Naive thymus-derived CD4-positive, alpha-beta T cell (primary cell): ENCODE measurements at regions not wholly inside any gene's neighbourhood (a gene's known extent, or its start where the extent isn't known, plus 50 kb on each side); places are given as distances from the start of the nearest gene placed in this dataset.

Source experiments
- ATAC-seq: fragments of 150-1000 bp; cut with Tn5 transposase; 2 replicates; pipeline ENCODE4 v1.10.0; 2021; ENCODE audit warnings: mild to moderate bottlenecking, moderate library complexity
- CTCF ChIA-PET: fragments of 350-600 bp; sonication (Branson Sonifier 250); formaldehyde crosslinking; loops from one replicate; lab custom pipeline; 2021; ENCODE audit warnings: antibody characterized with exemption; lab: Charles Lee
- POLR2A ChIA-PET: fragments of 350-600 bp; sonication (Branson Sonifier 250); formaldehyde crosslinking; loops from one replicate; lab custom pipeline; 2021; ENCODE audit warnings: antibody characterized with exemption, inconsistent platforms; lab: Charles Lee
- DNase-seq, 9 donors: peaks; one replicate each; pipeline versions ENCODE4 v3.0.0 to v3.0.0-alpha.2; 2020 to 2022; ENCODE audit warnings: mixed read lengths in 1 of 9
- H3K27ac ChIP-seq: one replicate; pipeline ENCODE4 v1.7.0; 2013; ENCODE audit warnings: mild to moderate bottlenecking, low read depth, low read length, moderate library complexity
- H3K27me3 ChIP-seq, 2 donors: one replicate each; pipeline ENCODE4 v1.7.0; 2013; ENCODE audit warnings: low read length in 2 of 2, mild to moderate bottlenecking in 2 of 2, moderate library complexity in 2 of 2; ENCODE audit not compliant: control insufficient read depth in 2 of 2, insufficient read depth in 2 of 2
- H3K36me3 ChIP-seq, 3 experiments: 1 replicate in 2 of 3; 2 replicates in 1 of 3; pipeline ENCODE4 v1.7.0; 2013; ENCODE audit warnings: low read length in 3 of 3, mild to moderate bottlenecking in 3 of 3, moderate library complexity in 1 of 3; ENCODE audit not compliant: insufficient read depth in 3 of 3, control insufficient read depth in 2 of 3
- H3K4me1 ChIP-seq, 2 donors: one replicate each; pipeline ENCODE4 v1.7.0; 2013; ENCODE audit warnings: low read length in 2 of 2, mild to moderate bottlenecking in 2 of 2, moderate library complexity in 1 of 2; ENCODE audit not compliant: control insufficient read depth in 2 of 2, insufficient read depth in 2 of 2
- H3K4me3 ChIP-seq: 2 replicates; pipeline ENCODE4 v1.7.0; 2013; ENCODE audit warnings: mild to moderate bottlenecking, low read length
- H3K9me3 ChIP-seq, 3 experiments: 1 replicate in 2 of 3; 2 replicates in 1 of 3; pipeline ENCODE4 v1.7.0; 2013; ENCODE audit warnings: low read length in 3 of 3; ENCODE audit not compliant: control insufficient read depth in 2 of 3
- H3K27ac Mint-ChIP-seq, 9 donors: one replicate each; pipeline ENCODE4 v1.8.0; 2020 to 2022; ENCODE audit warnings: mixed read lengths in 9 of 9, mild to moderate bottlenecking in 8 of 9, moderate library complexity in 5 of 9, inconsistent platforms in 2 of 9
- H3K27me3 Mint-ChIP-seq, 5 donors: one replicate each; pipeline ENCODE4 v1.8.0; 2021 to 2022; ENCODE audit warnings: mixed read lengths in 5 of 5, mild to moderate bottlenecking in 1 of 5
- H3K36me3 Mint-ChIP-seq, 5 donors: one replicate each; pipeline ENCODE4 v1.8.0; 2020 to 2022; ENCODE audit warnings: mixed read lengths in 5 of 5, mild to moderate bottlenecking in 3 of 5, inconsistent platforms in 1 of 5
- H3K4me1 Mint-ChIP-seq, 7 donors: one replicate each; pipeline ENCODE4 v1.8.0; 2020 to 2022; ENCODE audit warnings: mixed read lengths in 7 of 7, mild to moderate bottlenecking in 3 of 7, inconsistent platforms in 1 of 7
- H3K4me3 Mint-ChIP-seq, 10 donors: one replicate each; pipeline ENCODE4 v1.8.0; 2020 to 2022; ENCODE audit warnings: mild to moderate bottlenecking in 10 of 10, mixed read lengths in 10 of 10, moderate library complexity in 6 of 10, inconsistent platforms in 2 of 10
- H3K9me3 Mint-ChIP-seq, 11 donors: one replicate each; pipeline ENCODE4 v1.8.0; 2020 to 2022; ENCODE audit warnings: mixed read lengths in 11 of 11, mild to moderate bottlenecking in 4 of 11, inconsistent platforms in 1 of 11, moderate library complexity in 1 of 11
- intact Hi-C, 2 donors: fragments of 100-400 bp; cut with micrococcal nuclease; formaldehyde crosslinking; loops; one replicate each; pipeline ENCODE4 v1.15.1; 2023

DNA sequence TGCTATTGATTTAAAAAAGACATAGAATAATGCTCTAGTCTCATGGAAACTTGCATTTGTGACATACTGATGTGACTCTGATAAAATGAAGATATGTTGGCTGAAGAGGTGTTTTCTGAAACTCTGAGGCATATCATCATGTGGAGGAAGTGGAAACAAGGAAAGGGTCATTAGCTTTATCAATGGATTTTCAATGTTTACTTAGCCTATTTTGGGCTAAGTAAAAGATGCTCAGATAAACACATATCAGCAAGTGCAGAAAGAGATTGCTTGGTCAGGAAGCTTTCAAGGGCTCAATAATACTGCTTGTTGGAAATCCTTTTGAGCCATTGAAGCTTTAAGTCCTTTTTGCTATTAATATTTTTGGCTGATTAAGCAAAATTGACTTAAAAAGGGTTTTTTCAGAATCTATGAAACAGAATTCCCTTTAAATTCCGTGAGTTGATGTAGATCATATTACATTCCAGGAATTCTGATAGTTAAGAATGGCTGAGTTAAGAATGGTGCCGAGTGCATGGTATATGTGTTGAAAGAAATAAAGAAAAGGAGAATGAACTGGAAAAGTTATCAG, 952.8 kb upstream of the SPRY2 start:
- Histone ChIP-seq H3K27me3 (no peaks in the 10 kb centered on the region), H3K27ac (no peak overlapping the region), H3K4me3 (no peak overlapping the region), H3K9me3 (no peaks in the 10 kb centered on the region), H3K4me1 (no peaks in the 10 kb centered on the region), H3K36me3 (no peaks in the 10 kb centered on the region)
- no peaks in the 10 kb centered on the region for H3K27me3 Mint-ChIP-seq
- no peaks in the 10 kb centered on the region for H3K4me1 Mint-ChIP-seq
- no peaks in the 10 kb centered on the region for H3K36me3 Mint-ChIP-seq
- CTCF ChIA-PET: no interaction called here
- no peak overlapping the region for H3K4me3 Mint-ChIP-seq
- peaks cover 0 to 26% (median 4%) of the 10 kb centered on the region in 11 donors for H3K9me3 Mint-ChIP-seq
- ATAC-seq: no peak
- DNase-seq: no peak
- intact Hi-C loops: no loop called here
- no peak overlapping the region for H3K27ac Mint-ChIP-seq
- POLR2A ChIA-PET: no interaction called here

DNA sequence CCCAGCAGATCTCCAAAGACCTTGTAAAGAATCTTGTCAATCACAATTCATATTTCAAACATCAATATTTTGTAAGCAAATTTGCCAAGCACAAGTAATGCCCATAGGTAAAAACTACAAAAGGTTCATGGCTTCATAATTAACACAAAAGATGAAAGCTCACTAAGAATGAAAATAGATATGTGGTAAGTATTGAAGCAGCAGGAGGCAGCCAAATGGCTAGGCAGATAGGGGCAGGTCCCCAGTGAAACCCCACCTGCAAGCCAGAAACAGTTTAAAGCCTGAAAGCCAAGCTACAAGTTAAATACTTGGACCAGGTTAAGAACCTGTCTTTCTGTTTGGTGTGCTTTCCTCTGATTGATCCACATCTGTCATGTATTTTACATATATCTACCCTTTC, 942.6 kb upstream of the SPRY2 start:
- Mint-ChIP-seq H3K4me1 (no peaks in the 10 kb centered on the region), H3K27ac (no peak overlapping the region), H3K9me3 (peaks cover 0 to 32% (median 7%) of the 10 kb centered on the region in 11 donors), H3K27me3 (no peaks in the 10 kb centered on the region), H3K36me3 (no peaks in the 10 kb centered on the region), H3K4me3 (no peak overlapping the region)
- DNase-seq: no peak
- ATAC-seq: no peak
- ChIA-PET POLR2A (no interaction called here), CTCF (no interaction called here)
- Histone ChIP-seq H3K36me3 (no peaks in the 10 kb centered on the region), H3K27ac (no peak overlapping the region), H3K4me1 (no peaks in the 10 kb centered on the region), H3K27me3 (no peaks in the 10 kb centered on the region), H3K4me3 (no peak overlapping the region), H3K9me3 (no peaks in the 10 kb centered on the region)
- intact Hi-C loops: no loop called here

DNA sequence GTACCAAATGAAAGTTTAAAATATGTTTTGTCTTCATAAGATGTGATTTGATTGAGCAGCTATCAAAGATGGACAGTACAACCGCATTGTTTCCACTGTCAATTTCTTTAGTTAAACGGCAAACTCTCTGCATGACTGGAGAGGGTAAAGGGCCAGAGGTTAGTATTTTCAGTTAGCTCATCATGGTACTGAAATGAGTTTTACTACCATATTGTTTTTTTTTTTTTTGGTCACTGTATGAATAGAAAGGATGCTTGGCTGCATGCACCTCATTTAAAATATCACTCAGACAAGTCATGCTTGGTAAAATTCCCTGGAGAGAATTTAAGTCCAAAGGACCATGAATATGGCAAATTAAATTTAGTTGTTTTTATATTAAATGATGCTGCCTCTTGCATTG, 942.1 kb upstream of the SPRY2 start:
- Mint-ChIP-seq H3K4me1 (no peaks in the 10 kb centered on the region), H3K9me3 (peaks cover 0 to 32% (median 7%) of the 10 kb centered on the region in 11 donors), H3K4me3 (no peak overlapping the region), H3K36me3 (no peaks in the 10 kb centered on the region), H3K27me3 (no peaks in the 10 kb centered on the region), H3K27ac (no peak overlapping the region)
- Histone ChIP-seq H3K9me3 (no peaks in the 10 kb centered on the region), H3K27ac (no peak overlapping the region), H3K4me3 (no peak overlapping the region), H3K36me3 (no peaks in the 10 kb centered on the region), H3K4me1 (no peaks in the 10 kb centered on the region), H3K27me3 (no peaks in the 10 kb centered on the region)
- CTCF ChIA-PET: no interaction called here
- DNase-seq (no peak), ATAC-seq (no peak)
- intact Hi-C loops: no loop called here
- POLR2A ChIA-PET: no interaction called here

DNA sequence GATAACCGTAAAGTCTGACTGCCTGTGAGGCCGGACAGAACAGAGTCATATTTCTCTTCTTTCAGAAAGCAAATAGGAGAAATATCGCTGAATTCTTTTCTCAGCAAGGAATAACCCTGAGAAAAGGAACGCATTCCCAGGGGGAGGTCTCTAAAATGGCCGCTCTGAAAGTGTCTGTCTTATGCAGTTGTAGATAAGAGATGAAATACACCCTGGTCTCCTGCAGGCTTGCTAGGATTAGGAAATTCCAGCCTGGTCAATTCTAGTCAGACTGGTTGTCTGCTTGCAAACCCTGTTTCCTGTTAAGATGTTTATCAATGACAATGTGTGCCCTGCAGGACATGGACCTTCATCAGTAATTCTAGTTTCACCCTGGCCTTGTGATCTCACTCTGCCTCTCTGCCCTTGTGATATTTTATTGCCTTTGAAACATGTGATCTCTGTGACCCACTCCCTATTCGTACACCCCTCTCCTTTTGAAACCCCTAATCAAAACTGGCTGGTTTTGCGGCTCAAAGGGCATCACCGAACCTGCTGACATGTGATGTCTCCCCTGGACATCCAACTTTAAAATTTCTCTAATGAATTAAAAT, 934.8 kb upstream of the SPRY2 start:
- intact Hi-C loops: no loop called here
- Histone ChIP-seq H3K4me3 (no peak overlapping the region), H3K36me3 (no peaks in the 10 kb centered on the region), H3K9me3 (no peaks in the 10 kb centered on the region), H3K27me3 (no peaks in the 10 kb centered on the region), H3K27ac (no peak overlapping the region), H3K4me1 (no peaks in the 10 kb centered on the region)
- Mint-ChIP-seq H3K4me1 (no peaks in the 10 kb centered on the region), H3K4me3 (no peak overlapping the region), H3K27me3 (no peaks in the 10 kb centered on the region), H3K27ac (no peak overlapping the region), H3K36me3 (no peaks in the 10 kb centered on the region), H3K9me3 (peaks cover 7 to 51% (median 14%) of the 10 kb centered on the region in 11 donors)
- DNase-seq (no peak), ATAC-seq (no peak)
- ChIA-PET POLR2A (no interaction called here), CTCF (no interaction called here)

DNA sequence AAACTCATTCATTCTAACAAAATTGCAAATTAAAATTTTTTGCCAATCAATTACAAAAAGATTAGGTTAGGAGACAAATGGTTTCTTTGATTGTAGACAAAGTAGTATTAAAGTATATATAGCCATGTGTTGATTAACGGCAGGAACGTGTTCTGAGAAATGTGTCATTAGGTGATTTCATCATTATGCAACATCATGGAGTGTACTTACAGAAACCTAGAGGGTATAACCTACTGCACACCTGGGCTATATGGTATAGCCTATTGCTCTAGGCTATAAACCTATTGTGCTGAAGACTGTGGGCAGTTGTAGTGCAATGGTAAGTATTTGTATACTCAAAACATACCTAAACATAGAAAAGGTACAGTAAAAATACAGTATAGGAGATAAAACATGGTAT, 906.8 kb upstream of the SPRY2 start:
- H3K4me1 Mint-ChIP-seq: no peaks in the 10 kb centered on the region
- no peak overlapping the region for H3K4me3 ChIP-seq
- no peak overlapping the region for H3K27ac Mint-ChIP-seq
- no peak overlapping the region for H3K27ac ChIP-seq
- no peaks in the 10 kb centered on the region for H3K9me3 ChIP-seq
- H3K36me3 Mint-ChIP-seq: no peaks in the 10 kb centered on the region
- intact Hi-C loops: no loop called here
- POLR2A ChIA-PET: no interaction called here
- DNase-seq: no peak
- CTCF ChIA-PET: no interaction called here
- no peak for ATAC-seq
- H3K27me3 Mint-ChIP-seq: no peaks in the 10 kb centered on the region
- H3K4me3 Mint-ChIP-seq: no peak overlapping the region
- no peaks in the 10 kb centered on the region for H3K27me3 ChIP-seq
- H3K9me3 Mint-ChIP-seq: peaks cover 0 to 12% (median 4%) of the 10 kb centered on the region in 11 donors
- no peaks in the 10 kb centered on the region for H3K36me3 ChIP-seq
- H3K4me1 ChIP-seq: no peaks in the 10 kb centered on the region

DNA sequence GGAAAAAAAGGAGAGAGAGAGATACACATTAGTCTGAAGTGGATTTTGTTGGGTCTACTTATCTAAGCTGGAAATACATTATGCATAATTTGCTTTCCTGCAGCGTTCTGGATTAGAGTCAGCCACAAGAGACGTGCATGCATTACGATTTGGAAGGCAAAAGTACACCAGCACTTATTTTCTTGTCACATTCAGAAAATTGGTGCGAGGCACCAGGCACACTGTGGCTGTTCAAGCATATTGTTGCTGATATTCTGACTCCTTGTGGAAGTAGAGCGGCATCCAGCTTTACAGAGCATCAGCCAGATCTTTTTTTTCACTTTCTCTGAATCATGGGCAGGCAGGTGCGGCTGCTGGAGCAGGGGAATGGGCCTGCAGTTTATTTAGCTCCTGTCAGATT, 905.6 kb upstream of the SPRY2 start:
- Histone ChIP-seq H3K27ac (no peak overlapping the region), H3K4me1 (no peaks in the 10 kb centered on the region), H3K36me3 (no peaks in the 10 kb centered on the region), H3K4me3 (no peak overlapping the region), H3K9me3 (no peaks in the 10 kb centered on the region), H3K27me3 (no peaks in the 10 kb centered on the region)
- ChIA-PET POLR2A (no interaction called here), CTCF (no interaction called here)
- H3K4me1 Mint-ChIP-seq: no peaks in the 10 kb centered on the region
- no peak for DNase-seq
- no peaks in the 10 kb centered on the region for H3K36me3 Mint-ChIP-seq
- peaks cover 2 to 12% (median 4%) of the 10 kb centered on the region in 11 donors for H3K9me3 Mint-ChIP-seq
- no peaks in the 10 kb centered on the region for H3K27me3 Mint-ChIP-seq
- intact Hi-C loops: no loop called here
- no peak overlapping the region for H3K27ac Mint-ChIP-seq
- no peak for ATAC-seq
- H3K4me3 Mint-ChIP-seq: no peak overlapping the region

DNA sequence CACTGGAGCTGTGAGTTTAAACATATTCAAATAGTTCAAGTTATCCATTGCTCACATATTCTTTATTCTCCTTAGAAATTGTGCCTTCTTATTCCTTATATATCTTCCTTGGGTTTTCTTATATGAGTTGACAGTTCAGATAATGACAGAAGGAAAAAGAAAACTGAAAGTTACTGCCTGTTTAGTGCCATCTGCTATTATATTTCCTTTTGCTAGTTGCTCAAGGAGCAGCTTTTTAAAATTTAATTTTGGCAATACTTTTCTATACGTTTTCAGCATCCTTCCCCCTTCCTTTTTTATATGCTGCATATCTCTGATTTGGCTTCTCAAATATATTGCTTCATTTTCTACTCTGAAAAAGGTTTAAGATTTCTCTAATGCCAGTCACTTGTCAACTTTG, 903.1 kb upstream of the SPRY2 start:
- intact Hi-C loops: no loop called here
- CTCF ChIA-PET: no interaction called here
- Histone ChIP-seq H3K4me3 (no peak overlapping the region), H3K9me3 (no peaks in the 10 kb centered on the region), H3K27me3 (no peaks in the 10 kb centered on the region), H3K27ac (no peak overlapping the region), H3K36me3 (no peaks in the 10 kb centered on the region), H3K4me1 (no peaks in the 10 kb centered on the region)
- Mint-ChIP-seq H3K4me3 (no peak overlapping the region), H3K27me3 (no peaks in the 10 kb centered on the region), H3K4me1 (no peaks in the 10 kb centered on the region), H3K36me3 (no peaks in the 10 kb centered on the region), H3K9me3 (peaks cover 3 to 12% (median 4%) of the 10 kb centered on the region in 11 donors), H3K27ac (no peak overlapping the region)
- POLR2A ChIA-PET: no interaction called here
- ATAC-seq: no peak
- DNase-seq: no peak
